T-helper 17 cell (primary cell): ENCODE measurements at regions not wholly inside any gene's neighbourhood (a gene's known extent, or its start where the extent isn't known, plus 50 kb on each side); places are given as distances from the start of the nearest gene placed in this dataset.

Experiments used
- ATAC-seq: fragments of 150-1000 bp; cut with Tn5 transposase; 2 replicates; pipeline ENCODE4 v1.10.0; 2021; ENCODE audit warnings: mild to moderate bottlenecking, moderate library complexity
- DNase-seq, 3 donors: peaks; one replicate each; pipeline versions ENCODE4 v3.0.0 to v3.0.0-alpha.2; 2020 to 2021
- H3K9me3 ChIP-seq: one replicate; pipeline ENCODE4 v1.7.0; 2013; ENCODE audit warnings: low read length, mild to moderate bottlenecking; ENCODE audit not compliant: control insufficient read depth, poor library complexity, severe bottlenecking
- H3K27ac Mint-ChIP-seq: one replicate; pipeline ENCODE4 v1.8.0; 2022; ENCODE audit warnings: mild to moderate bottlenecking, moderate library complexity, mixed read lengths
- H3K27me3 Mint-ChIP-seq: one replicate; pipeline ENCODE4 v1.8.0; 2022; ENCODE audit warnings: mixed read lengths
- H3K36me3 Mint-ChIP-seq: one replicate; pipeline ENCODE4 v1.8.0; 2022; ENCODE audit warnings: low read depth, mixed read lengths
- H3K4me1 Mint-ChIP-seq: one replicate; pipeline ENCODE4 v1.8.0; 2022; ENCODE audit warnings: mild to moderate bottlenecking, mixed read lengths
- H3K4me3 Mint-ChIP-seq: one replicate; pipeline ENCODE4 v1.8.0; 2022; ENCODE audit warnings: mild to moderate bottlenecking, moderate library complexity, mixed read lengths

GRCh38 chr16:72224260-72224768, 52.4 kb upstream of the PMFBP1 start:
- Mint-ChIP-seq H3K4me1 (no peaks in the 10 kb centered on the region), H3K4me3 (no peak overlapping the region), H3K27me3 (peaks cover 10% of the 10 kb centered on the region), H3K27ac (no peak overlapping the region), H3K36me3 (no peaks in the 10 kb centered on the region)
- DNase-seq (no peak), ATAC-seq (no peak)
- no peaks in the 10 kb centered on the region for H3K9me3 ChIP-seq

GRCh38 chr16:72222503-72222902, 50.5 kb upstream of the PMFBP1 start:
- no peaks in the 10 kb centered on the region for H3K4me1 Mint-ChIP-seq
- H3K9me3 ChIP-seq, result no peaks in the 10 kb centered on the region
- H3K36me3 Mint-ChIP-seq, result no peaks in the 10 kb centered on the region
- H3K27me3 Mint-ChIP-seq, result peaks cover 13% of the 10 kb centered on the region
- no peak overlapping the region for H3K4me3 Mint-ChIP-seq
- no peak overlapping the region for H3K27ac Mint-ChIP-seq
- ATAC-seq, result no peak
- no peak for DNase-seq
